HCEC 1CT (cell line): ENCODE measurements at regions not wholly inside any gene's neighbourhood (a gene's known extent, or its start where the extent isn't known, plus 50 kb on each side); places are given as distances from the start of the nearest gene placed in this dataset.

Source experiments
- DNase-seq: peaks from one replicate; pipeline ENCODE4 v3.0.0-alpha.2; 2017

DNA sequence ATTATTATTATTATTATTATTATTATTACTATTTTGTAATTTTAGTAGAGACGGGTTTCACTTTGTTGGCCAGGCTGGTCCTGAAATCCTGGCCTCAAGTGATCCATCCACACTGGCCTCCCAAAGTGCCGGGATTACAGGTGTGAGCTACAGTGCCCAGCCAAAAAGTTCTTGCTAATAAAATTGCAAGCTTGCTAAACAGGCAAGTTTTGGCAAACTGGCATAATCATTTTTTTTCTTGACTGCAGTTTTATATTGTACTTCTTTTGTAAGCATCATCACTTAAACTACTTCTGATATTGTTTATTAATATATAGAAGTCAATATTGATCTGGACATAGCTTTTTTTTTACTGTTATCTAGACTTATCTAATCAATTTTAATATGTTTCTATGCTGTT, 536.4 kb downstream of the LRFN5 start:
- no peak for DNase-seq

DNA sequence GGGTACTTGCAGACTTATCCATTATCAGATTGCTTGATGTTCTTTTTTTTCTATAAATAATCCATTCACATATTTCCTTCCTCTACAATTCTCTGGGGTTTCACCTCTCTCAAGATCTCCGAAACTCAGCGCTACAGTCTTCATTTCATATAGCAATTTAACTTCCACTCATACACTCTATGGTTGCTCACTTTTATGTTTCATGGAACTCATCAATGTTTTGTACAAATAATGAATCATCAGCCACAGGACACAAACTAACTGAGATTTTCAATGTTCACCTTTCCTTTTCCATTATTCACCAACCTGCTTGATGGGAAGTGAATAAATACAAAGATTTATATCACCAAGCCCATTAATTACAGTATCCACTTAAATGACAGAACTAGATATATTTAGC, 534.7 kb downstream of the LRFN5 start:
- peak; percentile 17 for DNase-seq

DNA sequence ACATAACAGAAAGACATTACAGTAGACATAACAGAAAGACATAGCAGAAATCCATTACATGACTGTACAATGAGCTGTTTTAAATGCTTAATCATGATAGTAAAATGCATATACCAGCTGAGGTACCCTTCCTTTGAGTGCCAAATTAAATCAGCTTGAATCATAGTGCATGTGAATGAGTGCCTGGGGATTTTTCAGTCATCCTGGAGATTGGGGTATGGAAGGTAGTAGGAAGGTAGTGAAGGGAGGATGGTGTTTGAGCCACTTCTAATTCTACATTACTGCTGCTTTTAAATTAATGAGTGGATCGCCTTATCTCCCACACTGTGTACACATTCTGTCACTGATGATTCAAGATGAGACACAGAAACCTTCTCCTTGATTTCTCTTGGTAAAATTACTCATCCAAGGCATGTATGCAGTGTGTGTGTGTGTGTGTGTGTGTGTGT, 534.2 kb downstream of the LRFN5 start:
- peak; percentile 59 for DNase-seq

DNA sequence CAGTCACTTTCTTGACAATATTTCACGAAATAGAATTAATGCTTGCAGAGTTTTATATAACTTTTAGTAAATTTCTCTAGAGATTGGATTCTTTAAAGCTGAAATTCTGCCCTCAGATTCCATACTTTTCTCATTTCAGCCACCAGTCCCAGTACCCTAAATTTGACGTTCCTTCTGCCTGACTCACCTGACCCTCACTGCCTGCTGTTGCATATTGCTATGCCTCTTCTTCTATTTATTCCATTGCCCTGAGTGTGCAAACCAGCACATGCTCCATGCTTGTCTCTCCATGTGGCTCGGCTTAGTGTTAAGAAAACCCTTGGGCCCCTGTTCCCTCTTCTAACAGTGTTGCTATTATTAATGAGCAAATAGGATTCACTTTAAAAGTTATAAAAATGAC, 533.3 kb downstream of the LRFN5 start:
- DNase-seq: peak; percentile 61

DNA sequence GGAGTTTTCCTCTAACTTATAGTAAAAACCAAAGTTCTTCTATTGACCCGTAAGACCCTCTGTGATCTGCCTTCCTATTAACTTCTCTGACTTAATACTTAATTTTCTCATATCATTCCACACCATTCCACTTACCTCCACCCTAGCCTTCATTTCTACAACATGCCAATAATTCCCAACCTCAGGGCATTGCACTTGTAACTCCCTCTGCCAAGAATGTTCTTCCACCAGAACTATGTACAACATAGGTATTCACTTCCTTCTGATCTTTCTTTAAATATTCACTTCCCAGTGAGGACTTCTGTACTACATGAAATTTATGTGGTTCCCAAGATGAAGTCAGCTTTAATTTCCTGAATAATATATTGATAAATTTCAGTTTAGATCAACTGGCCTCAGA, 531.7 kb downstream of the LRFN5 start:
- no peak for DNase-seq

DNA sequence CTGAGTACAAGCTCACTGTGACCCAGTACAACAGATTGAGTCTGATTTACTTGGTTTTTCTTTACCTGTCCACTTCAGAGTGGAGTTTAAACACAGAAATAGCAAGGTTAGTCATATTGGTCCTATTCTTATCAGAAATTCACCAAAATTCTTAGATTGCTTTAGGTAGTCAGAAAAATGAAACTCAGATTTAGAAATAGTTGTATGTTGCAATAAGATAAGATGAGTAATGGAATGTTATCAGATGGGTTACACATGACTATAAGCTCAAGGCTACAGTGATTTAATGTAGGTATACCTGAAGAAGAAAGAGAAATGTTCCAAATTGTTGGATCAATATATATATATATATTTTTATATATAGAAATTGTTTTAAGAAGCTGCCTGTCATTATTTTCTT, 524.1 kb downstream of the LRFN5 start:
- DNase-seq: no peak

DNA sequence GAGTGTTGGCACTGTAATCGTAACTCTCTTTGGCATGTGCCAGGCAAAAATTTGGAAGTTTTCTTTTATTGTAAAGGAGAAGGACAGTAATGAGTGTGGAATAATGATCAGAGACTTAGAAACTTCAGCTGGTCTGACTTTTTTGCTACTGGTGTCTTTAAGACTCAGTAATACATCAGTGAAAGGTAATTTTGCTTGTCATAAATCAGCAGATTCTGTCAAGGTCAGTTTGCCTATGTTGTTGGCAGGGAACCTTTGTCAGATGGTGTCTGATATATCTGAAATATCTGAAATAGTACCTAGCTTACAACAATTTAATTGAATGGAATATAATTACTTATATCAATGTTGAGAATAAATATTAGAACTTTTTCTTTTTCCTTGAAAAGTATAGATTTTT, 516.9 kb downstream of the LRFN5 start:
- no peak for DNase-seq

DNA sequence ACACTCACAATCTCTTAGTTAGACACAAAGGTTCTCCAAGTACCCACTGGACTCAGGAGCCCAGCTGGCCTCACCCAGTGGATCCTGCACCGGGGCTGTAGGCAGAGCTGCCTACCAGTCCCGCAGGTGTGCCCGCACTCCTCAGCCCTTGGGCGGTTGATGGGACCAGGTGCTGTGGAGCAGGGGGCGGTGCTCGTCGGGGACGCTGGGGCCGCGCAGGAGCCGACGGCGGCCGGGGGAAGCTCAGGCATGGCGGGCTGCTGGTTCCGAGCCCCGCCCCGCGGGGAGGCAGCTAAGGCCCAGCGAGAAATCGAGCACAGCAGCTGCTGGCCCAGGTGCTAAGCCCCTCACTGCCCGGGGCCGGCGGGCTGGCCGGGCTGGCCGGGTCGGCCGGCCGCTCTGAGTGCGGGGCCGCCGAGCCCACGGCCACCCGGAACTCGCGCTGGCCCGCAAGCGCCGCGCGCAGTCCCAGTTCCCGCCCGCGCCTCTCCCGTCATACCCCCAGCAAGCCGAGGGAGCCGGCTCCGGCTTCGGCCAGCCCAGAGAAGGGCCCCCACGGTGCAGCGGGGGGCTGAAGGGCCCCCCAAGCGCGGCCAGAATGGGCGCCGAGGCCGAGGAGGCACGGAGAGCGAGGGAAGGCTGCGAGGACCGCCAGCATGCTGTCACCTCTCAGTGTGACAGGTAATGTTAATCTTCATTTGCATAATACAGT, 506.8 kb downstream of the LRFN5 start:
- no peak for DNase-seq

DNA sequence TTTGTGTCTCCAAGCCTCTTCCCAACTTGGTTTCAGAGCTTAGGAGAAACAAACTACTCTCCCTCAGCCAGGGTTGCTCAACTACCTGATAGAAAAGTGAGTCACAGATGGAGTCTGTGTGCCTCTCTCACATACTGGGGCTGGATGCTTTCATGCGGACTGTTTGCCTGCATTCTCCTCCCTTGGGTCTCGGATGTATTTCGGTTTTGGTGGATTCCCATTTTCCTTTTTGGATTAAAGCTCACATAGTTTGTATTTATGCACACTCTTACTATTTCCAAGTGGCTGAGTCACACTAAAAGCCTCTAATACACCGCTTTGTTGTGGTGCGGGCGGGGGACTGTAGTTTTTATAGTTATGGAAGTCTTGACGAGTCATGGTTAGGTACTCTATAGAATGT, 505.4 kb downstream of the LRFN5 start:
- no peak for DNase-seq

DNA sequence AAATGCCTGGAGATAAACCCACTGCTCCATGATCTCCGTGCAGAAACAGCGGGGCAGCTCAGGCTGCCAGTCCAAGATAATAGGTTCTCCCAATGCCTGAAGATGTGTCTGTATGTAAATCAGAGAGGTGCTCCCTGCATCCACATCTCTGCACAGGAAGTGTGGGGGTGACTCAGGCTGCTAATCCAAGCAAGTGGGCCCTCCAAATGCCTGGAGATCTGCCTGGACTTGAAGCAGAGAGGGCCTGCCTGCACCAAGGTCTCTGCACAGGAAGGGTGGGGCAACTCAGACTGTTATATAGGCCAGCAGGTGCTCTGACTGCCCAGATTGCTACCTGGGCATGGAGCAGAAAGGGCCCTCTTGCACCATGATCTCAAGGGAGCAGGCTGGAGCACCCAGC, 504.7 kb downstream of the LRFN5 start:
- DNase-seq: no peak

DNA sequence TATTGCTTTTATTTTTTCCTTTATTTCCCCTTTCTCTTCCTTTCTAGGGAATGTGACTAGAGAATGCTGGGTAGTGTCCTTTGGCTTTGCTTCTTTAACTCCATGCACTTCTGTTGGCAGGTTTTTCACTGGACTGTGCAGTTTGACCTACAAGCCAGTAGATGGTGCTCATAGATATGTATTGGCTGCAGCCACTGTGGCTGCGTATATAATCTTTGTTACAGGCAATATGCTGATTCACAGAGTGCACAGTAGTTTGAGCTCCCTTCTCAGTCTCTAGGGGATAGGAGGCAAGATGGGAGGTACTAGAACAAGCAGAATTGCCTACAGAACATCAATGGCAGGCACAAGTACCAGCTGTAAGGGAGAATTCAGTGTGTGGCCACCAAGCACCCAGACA, 503.5 kb downstream of the LRFN5 start:
- peak; percentile 41 for DNase-seq

DNA sequence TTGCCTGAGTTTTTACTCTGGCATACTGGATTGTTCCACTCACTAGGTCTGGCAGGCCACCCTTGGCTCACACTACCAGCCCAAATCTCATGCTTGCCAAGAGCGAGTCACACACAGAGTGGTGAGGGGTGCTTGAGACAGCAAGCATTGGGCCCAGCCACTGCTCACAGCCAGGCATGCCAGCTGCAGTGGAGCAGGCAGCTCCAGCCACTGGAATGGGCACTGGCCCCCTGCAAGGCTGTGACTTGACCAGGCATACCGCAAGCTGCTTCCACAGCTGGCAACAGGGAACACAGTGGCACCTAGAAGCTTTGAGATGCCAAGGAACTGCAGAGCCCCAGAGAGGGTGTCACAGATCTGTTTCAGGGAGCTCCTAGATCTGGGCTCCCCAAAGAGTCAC, 488.5 kb downstream of the LRFN5 start:
- no peak for DNase-seq

DNA sequence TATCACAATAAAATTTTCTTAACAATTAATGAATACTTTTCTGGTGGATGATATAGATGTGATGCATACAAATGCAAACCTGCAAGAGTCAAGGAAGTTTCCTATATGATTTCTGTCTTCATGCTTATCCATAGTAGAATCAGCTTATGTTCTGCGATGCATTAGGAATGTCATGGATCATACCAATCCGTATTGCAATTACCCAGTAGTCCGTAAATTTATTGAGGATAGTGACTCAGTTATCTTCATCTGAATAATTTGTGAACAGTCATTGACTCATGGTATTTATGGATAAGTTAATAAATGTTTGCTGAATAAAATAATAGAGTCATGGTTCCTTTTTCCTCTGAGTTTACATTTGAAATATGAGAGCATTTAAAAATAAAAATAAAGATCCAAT, 483.4 kb downstream of the LRFN5 start:
- DNase-seq: no peak

DNA sequence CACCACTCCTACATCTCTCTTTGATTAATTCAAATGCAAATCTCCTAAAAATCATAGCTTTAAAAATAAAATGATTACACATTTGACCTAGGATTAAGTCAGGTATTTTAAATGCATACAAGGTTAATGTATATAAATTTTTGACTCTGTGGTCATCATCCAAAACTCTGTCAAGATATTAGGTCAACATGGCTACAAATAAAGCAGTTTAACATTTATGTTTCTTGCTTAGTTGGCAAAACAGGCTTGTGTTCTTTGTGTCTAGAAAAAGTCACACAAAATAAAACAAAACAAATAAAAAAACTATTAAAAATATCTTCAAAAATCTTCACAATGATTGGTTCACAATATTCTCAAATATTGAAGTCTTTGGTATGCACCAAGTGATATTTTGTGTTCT, 473.2 kb downstream of the LRFN5 start:
- no peak for DNase-seq

DNA sequence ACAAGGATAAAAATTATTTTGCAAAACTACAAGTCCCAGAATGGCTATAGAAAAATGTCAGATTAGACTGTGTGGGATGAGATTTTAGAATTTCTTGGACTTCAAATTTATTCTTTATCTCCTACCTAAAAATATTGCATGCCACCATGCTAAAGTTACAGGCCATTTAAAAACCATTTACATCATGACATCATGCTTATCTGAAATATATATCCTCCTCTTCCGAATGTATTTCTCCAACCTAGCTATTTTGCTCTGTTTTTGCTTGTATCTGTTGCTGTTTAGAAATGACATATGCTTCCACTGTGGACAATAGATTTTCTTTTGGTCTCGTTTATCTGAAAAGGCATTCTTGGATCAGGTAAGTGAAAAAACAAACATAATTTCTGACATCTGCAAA, 471.7 kb downstream of the LRFN5 start:
- DNase-seq: no peak

DNA sequence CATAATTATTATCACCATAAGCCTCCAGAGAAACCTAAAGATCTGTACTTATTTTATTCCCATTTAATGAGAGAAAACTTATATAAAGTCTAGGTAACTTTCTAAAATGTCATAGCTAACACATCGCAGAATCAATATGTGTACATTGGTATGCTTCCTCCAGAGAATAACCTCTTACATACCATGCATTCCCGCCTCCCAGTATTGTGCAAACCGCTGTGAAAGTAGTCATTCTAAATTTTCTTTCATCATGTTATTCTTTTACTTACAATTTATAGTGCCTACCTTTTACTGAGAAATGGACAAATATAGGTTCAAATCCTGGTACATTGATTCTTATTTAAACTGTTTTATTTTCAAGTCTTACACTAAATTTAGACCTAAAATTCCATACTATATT, 463.4 kb downstream of the LRFN5 start:
- DNase-seq: no peak

DNA sequence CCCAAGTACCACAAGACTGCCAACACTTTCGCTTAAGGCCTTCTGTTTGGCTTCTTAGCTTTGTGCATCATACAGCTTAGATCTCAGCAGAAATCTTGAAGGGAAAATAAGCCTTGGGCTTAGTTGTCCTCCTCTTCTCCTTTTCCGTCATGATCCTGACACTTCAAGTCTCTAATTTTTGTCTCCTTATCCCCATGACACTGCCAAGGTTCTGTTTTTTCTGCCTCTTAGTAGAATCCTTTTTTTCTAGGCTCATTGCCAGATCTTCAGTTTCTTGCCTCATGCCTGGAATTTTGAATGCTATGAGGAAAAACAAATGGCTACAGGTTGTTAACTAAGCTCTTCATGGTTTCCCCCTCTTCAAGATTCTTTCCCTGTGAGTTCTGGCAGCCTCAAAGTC, 450.4 kb downstream of the LRFN5 start:
- no peak for DNase-seq

DNA sequence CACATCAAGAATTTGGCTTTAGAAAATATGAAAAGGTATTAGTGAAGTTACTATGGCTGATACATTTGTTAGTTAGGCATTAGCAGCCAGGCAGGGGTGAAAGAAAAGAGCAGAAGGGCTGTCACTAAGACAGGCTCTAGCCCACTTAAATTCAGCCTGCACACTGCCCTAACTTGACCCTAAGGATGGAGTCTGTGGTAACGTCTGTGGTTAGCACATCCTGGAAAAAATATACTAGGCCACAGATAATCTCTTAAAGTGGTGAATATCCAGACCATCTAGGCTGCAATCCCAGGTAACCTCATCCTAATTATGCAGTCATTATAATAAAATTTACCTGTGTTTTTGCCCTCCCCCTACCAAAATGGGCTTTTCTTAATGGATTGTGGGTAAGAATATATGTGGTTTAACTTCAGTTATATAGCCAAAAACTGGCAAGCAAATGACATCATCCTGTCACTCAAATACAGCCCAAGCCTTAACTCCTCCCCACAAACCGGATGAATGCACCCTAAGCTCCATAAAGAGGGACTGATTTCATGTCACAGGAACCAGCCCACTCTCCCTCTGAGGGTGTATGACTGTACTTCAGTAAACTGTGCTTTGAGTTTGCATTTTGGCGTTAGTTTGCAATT, 440.9 kb downstream of the LRFN5 start:
- no peak for DNase-seq

DNA sequence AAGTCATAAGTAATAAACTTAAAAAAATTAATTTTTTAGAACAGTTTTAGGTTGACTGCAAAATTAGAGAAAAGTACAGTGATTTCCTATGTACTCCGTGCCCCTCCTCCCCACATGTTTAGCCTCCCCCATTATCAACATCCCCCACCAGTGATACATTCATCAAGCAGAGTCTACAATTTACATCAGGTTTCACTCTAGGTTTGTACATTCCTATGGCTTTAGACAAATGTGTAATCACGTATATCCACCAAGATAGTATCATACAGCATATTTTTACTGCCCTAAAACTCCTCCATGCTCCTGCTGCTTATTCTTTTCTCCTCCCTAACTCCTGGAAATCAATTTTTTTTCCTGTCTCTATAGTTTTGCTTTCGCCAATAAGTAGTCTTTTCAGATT, 438.7 kb downstream of the LRFN5 start:
- no peak for DNase-seq

DNA sequence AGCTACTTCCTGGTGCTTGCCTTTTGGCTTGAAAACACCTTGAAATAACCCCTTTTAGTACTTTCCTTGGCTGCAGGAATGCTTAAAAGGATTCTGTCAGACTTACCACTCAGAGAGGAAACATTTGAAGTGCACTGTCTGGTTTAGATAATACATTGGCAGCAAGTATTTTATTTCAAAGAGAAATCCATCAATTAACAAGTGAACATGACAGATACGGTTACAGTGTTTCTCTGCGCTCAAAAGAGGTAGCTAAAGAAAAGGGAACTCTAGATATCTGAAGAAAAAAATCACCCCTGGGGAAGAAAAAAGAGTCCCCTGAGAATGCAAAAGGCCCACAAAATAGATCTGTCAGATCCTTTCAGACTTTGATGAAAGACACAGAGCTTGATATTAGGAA, 421.9 kb downstream of the LRFN5 start:
- no peak for DNase-seq

DNA sequence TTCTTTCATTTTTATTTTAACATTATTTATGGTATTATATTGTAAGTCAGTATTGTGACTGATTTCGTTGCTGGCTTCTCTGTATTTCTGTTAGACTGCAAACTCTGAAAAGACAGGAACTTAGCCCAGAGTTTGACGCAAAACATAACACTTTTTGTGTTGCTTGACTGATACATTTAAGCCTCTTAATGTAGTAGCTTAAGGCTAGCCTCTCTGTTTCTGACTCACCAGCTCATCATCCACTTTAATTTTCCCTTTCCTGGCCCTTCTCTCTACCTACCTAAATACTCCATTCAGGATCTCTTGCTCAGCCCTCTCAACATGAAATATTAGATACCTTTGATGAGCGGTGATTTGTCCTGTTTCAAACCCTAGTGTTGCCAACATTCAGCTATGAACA, 420.6 kb downstream of the LRFN5 start:
- no peak for DNase-seq

DNA sequence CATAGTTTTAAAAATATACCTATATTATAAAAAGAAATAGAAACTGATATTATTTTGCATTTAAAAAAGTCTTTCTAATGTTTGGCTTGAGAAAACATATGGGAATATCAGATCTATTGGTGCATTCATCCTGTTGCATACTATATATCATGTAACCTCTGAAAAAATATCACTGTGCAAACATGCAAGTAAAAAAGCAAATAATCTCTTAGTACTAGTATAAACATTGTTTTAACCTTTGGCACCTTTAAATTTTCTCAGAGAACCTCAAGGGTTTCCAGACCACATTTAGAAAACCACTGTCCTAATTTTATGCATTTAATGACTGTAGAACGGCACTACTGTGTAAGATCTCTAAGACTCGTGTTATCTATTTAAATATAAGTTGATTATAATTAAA, 416.8 kb downstream of the LRFN5 start:
- no peak for DNase-seq

DNA sequence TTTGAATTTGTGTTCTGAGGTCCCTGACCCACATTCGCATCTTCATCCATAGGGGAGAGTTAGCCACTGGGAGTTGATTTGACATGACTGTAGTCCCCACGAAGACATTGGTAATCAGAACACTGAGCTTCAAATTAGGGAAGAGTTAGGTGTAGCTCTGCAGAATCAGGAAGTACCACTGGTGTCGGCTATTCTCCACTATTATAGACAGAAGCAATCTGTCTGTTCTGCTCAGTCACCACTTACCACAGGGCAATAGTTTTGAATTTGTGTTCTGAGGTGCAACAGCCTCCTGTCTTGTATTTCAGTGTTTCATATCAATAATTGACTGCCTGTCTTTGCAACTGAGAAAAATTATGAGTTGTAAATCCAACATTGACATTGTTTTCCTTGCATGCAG, 407.6 kb downstream of the LRFN5 start:
- DNase-seq: no peak

DNA sequence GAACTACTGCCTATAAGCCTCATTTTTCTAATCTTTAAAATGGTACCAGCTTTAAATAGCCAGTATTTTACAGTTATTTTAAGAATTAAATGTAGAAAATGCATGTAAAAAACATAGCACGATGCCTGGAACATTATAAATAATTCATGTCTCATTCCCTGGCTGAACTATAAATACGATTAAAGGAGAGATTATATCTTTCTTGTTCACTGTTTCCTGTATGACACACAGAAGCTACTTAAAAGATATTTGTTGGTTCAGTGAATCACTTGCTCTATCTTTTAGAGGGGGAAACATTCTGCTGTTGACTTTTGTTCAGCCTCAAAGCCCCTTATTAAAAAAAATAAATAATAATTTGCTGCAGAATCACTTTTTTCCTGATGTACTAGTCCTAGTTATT, 406.9 kb downstream of the LRFN5 start:
- no peak for DNase-seq

DNA sequence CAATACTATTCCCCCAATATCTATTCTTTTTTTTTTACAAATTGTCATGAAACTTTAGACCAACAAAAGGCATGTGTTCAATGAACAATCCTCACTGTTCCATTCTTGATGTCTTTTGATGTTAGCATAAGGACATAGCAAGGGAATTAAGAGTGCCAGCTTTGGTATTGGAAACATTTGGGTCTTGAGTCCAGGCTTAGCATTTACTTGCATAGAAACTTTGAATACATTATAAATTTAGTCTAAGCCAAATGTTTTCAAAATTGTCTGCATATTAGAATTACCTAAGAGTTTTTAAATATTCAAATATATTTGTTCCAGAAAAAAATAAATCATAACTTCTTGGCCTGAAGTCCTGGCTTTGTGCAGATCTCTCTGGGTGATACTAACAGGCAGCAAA, 406.5 kb downstream of the LRFN5 start:
- DNase-seq: no peak
